Non-pigmented ciliary epithelial cell (primary cell): ENCODE measurements at regions not wholly inside any gene's neighbourhood (a gene's known extent, or its start where the extent isn't known, plus 50 kb on each side); places are given as distances from the start of the nearest gene placed in this dataset.

Experiments used
- DNase-seq: peaks from one replicate; pipeline ENCODE4 v3.0.0-alpha.2; 2010; ENCODE audit warnings: low read depth

GRCh38 chr11:134624166-134624920, 212.3 kb upstream of the B3GAT1 start:
- DNase-seq = no peak

GRCh38 chr11:134623711-134624110, 211.7 kb upstream of the B3GAT1 start:
- DNase-seq = no peak

- DNase-seq = no peak
These were observed 210.4 kb upstream of the B3GAT1 start for GRCh38 chr11:134622458-134622857.

GRCh38 chr11:134617360-134617759, 205.3 kb upstream of the B3GAT1 start:
- DNase-seq = no peak

- no peak for DNase-seq
These were observed 204.0 kb upstream of the B3GAT1 start for GRCh38 chr11:134616038-134616437.

GRCh38 chr11:134615041-134615615, 203.1 kb upstream of the B3GAT1 start:
- DNase-seq = no peak

GRCh38 chr11:134614141-134614540, 202.1 kb upstream of the B3GAT1 start:
- DNase-seq = no peak

GRCh38 chr11:134613646-134614045, 201.6 kb upstream of the B3GAT1 start:
- DNase-seq = no peak

GRCh38 chr11:134612140-134613030, 200.3 kb upstream of the B3GAT1 start:
- DNase-seq = no peak

GRCh38 chr11:134611537-134611936, 199.5 kb upstream of the B3GAT1 start:
- no peak for DNase-seq

GRCh38 chr11:134610116-134610910, 198.3 kb upstream of the B3GAT1 start:
- no peak for DNase-seq

GRCh38 chr11:134609361-134610115, 197.5 kb upstream of the B3GAT1 start:
- no peak for DNase-seq

- no peak for DNase-seq
These were observed 196.1 kb upstream of the B3GAT1 start for GRCh38 chr11:134607963-134608750.

- DNase-seq = no peak
These were observed 194.2 kb upstream of the B3GAT1 start for GRCh38 chr11:134606251-134606650.

- no peak for DNase-seq
These were observed 192.8 kb upstream of the B3GAT1 start for GRCh38 chr11:134604886-134605285.

GRCh38 chr11:134599299-134599771, 187.3 kb upstream of the B3GAT1 start:
- no peak for DNase-seq

- DNase-seq = no peak
These were observed 186.3 kb upstream of the B3GAT1 start for GRCh38 chr11:134598368-134598767.

- DNase-seq = no peak
These were observed 185.4 kb upstream of the B3GAT1 start for GRCh38 chr11:134597452-134597851.

GRCh38 chr11:134596404-134596803, 184.4 kb upstream of the B3GAT1 start:
- no peak for DNase-seq

GRCh38 chr11:134592391-134592990, 180.4 kb upstream of the B3GAT1 start:
- no peak for DNase-seq
